ENCODE measurements at regions not wholly inside any gene's neighbourhood (a gene's known extent, or its start where the extent isn't known, plus 50 kb on each side); places are given as distances from the start of the nearest gene placed in this dataset.

GRCh38 chr2:163836167-163836566 lies 100.4 kb upstream of the FIGN start:
- H3K4me3 ChIP-seq (ENCODE audit: low read depth, low read length), result no peak overlapping the region
- TF ChIP-seq, protein P1, sequence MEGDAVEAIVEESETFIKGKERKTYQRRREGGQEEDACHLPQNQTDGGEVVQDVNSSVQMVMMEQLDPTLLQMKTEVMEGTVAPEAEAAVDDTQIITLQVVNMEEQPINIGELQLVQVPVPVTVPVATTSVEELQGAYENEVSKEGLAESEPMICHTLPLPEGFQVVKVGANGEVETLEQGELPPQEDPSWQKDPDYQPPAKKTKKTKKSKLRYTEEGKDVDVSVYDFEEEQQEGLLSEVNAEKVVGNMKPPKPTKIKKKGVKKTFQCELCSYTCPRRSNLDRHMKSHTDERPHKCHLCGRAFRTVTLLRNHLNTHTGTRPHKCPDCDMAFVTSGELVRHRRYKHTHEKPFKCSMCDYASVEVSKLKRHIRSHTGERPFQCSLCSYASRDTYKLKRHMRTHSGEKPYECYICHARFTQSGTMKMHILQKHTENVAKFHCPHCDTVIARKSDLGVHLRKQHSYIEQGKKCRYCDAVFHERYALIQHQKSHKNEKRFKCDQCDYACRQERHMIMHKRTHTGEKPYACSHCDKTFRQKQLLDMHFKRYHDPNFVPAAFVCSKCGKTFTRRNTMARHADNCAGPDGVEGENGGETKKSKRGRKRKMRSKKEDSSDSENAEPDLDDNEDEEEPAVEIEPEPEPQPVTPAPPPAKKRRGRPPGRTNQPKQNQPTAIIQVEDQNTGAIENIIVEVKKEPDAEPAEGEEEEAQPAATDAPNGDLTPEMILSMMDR (conservative IDR thresholded peaks at IDR 0.05; ENCODE audit: low read depth, low read length), result no peak

GRCh38 chr2:163834841-163835240 lies 99.0 kb upstream of the FIGN start:
- DNase-seq (ENCODE audit: low read depth), result no peak
- TF ChIP-seq, protein P1 (conservative IDR thresholded peaks at IDR 0.05; ENCODE audit: low read depth, low read length), result no peak
- no peak overlapping the region for H3K4me3 ChIP-seq (ENCODE audit: low read depth, low read length)

More at GRCh38 chr2:163836167-163836566, 100.4 kb upstream of the FIGN start:
- no peak for DNase-seq (ENCODE audit: low read depth)

DNA sequence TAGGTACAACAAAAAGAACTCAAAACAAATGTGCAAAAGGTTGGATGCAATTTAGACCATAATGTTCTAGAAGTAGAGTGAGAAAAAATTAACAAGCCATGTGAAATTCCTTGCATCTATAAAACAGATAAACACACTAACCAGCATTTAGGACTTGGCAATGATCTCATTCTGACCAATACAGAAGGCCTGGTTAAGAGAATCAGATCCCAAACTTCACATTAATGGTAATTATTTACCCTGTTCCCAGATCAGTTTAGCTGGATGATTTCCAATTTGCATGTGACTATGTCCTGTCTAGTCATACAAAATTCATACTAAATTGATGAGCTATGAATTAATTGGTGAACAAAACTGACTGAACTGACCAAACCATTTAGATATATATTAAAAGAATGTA lies 98.4 kb upstream of the FIGN start:
- no peak overlapping the region for H3K4me3 ChIP-seq (ENCODE audit: low read depth, low read length)
- TF ChIP-seq, protein P1 (conservative IDR thresholded peaks at IDR 0.05; ENCODE audit: low read depth, low read length), result no peak
- no peak for DNase-seq (ENCODE audit: low read depth)

DNA sequence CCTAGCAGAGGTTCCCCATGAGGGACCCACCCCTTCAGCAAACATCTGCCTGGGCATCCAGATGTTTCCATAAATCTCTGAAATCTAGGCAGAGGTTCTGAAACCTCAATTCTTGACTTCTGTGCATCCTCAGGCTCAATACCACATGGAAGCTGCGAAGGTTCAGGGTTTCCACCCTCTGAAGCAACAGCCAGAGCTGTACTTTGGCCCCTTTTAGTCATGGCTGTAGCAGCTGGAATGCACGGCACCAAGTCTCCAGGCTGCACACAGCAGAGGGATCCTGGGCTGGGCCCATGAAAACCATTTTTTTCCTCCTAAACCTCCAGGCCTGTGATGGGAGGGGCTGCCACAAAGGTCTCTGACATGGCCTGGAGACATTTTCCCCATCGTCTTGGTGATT lies 93.0 kb upstream of the FIGN start:
- no peak overlapping the region for H3K4me3 ChIP-seq (ENCODE audit: low read depth, low read length)
- no peak for DNase-seq (ENCODE audit: low read depth)
- TF ChIP-seq, protein P1 (conservative IDR thresholded peaks at IDR 0.05; ENCODE audit: low read depth, low read length), result no peak

DNA sequence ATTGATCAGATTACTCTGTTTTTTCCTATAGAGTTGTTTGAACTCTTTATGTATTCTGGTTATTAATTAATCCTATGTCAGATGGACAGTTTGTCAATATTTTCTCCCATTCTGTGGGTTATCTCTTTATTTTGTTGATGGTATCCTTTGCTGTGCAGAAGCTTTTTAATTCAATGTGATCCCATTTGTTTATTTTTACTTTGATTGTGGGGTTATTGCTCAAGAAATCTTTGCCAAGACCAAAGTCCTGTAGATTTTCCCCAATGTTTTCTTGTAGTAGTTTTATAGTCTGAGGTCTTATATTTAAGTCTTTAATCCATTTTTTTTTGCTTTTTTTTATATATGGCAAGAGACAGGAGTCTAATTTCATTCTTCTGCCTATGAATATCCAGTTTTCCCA lies 86.2 kb upstream of the FIGN start:
- TF ChIP-seq, protein P1 (conservative IDR thresholded peaks at IDR 0.05; ENCODE audit: low read depth, low read length), result no peak
- DNase-seq (ENCODE audit: low read depth), result no peak
- H3K4me3 ChIP-seq (ENCODE audit: low read depth, low read length), result no peak overlapping the region

DNA sequence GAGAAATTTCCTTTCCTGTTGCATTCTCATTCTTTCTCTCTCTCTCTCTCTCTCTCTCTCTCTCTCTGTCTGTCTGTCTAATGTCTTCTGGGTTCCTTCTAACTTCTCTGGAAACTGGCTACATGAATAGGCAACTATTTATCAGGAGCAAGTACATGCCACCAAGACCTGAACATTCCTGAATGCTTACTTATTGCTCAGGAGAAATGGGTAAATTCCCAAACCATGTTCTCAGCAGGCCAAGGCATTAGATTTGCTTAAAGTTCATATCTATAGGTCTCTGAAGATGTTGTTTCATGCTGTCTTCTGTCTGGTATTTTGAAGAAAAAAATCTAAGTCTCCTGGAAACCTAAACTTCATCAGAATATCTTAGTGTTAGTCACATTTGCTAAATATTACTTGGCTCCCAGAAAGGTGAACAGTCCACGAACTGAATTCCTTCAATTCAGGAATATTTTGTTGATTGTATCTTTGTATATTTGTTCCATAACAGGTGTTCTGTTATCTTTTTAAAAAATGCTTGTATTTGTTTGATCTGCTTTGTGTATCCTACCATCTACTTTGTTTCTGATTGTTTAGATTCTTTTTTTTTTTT lies 77.2 kb upstream of the FIGN start:
- DNase-seq (ENCODE audit: low read depth), result no peak
- TF ChIP-seq, protein P1 (conservative IDR thresholded peaks at IDR 0.05; ENCODE audit: low read depth, low read length), result no peak
- H3K4me3 ChIP-seq (ENCODE audit: low read depth, low read length), result no peak overlapping the region

DNA sequence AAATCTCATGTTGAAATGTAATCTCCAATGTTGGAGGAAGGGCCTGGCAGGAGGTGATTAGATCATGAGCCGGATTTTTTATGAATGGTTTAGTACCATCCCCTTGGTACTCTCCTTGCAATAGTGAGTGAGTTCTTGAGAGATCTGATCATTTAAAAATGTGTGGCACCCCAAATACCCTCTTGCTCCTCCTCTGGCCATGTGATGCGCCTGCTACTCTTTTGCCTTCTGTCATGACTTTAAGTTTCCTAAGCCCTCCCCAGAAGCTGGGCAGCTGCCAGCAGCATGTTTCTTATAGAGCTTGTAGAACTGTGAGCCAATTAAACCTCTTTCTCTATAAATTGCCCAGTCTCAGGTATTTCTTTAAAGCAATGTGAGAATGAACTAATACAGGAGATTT lies 72.6 kb upstream of the FIGN start:
- TF ChIP-seq, protein P1 (conservative IDR thresholded peaks at IDR 0.05; ENCODE audit: low read depth, low read length), result no peak
- no peak for DNase-seq (ENCODE audit: low read depth)
- H3K4me3 ChIP-seq (ENCODE audit: low read depth, low read length), result no peak overlapping the region

All from epithelial cell of proximal tubule (primary cell).